ENCODE measurements at regions not wholly inside any gene's neighbourhood (a gene's known extent, or its start where the extent isn't known, plus 50 kb on each side); places are given as distances from the start of the nearest gene placed in this dataset.
"Not testable (repeated sequence)": the region's sequence is repeated elsewhere in the genome, so short reads cannot be mapped to it uniquely, and the experiment has no call there.

GRCh38 chrX:8018934-8019333 is 91.7 kb upstream of the PNPLA4 start:
- DNase-seq, result no peak

GRCh38 chrX:8010105-8010504 is 82.9 kb upstream of the PNPLA4 start:
- no peak for DNase-seq

GRCh38 chrX:8005678-8006347 is 78.6 kb upstream of the PNPLA4 start:
- DNase-seq, result peak; percentile 17

- DNase-seq, result no peak
These were observed 76.1 kb upstream of the PNPLA4 start for GRCh38 chrX:8003147-8003883.

- peak; percentile 22 for DNase-seq
These were observed 69.6 kb upstream of the PNPLA4 start for GRCh38 chrX:7996851-7997250.

GRCh38 chrX:7996414-7996813 is 69.2 kb upstream of the PNPLA4 start:
- DNase-seq, result peak; percentile 60

GRCh38 chrX:7993873-7994272 is 66.7 kb upstream of the PNPLA4 start:
- no peak for DNase-seq

- DNase-seq, result not testable (repeated sequence)
These were observed 61.0 kb upstream of the PNPLA4 start for GRCh38 chrX:7988013-7988759.

GRCh38 chrX:7987160-7988012 is 60.2 kb upstream of the PNPLA4 start:
- no peak for DNase-seq

- DNase-seq, result not testable (repeated sequence)
These were observed 59.5 kb upstream of the PNPLA4 start for GRCh38 chrX:7986738-7987137.

GRCh38 chrX:7985568-7985967 is 58.4 kb upstream of the PNPLA4 start:
- no peak for DNase-seq

- DNase-seq, result no peak
These were observed 56.4 kb upstream of the PNPLA4 start for GRCh38 chrX:7983581-7983980.
